Hepatocyte (in vitro differentiated cells): ENCODE measurements at regions not wholly inside any gene's neighbourhood (a gene's known extent, or its start where the extent isn't known, plus 50 kb on each side); places are given as distances from the start of the nearest gene placed in this dataset.

Source experiments
- EZH2 ChIP-seq: fragments of 200-600 bp; sonication (generic); IDR thresholded peaks from 2 replicates; pipeline ENCODE4 v1.6.1; 2016; ENCODE audit warnings: antibody characterized with exemption, mild to moderate bottlenecking, borderline replicate concordance
- EZH2phosphoT487 ChIP-seq: fragments of 200-600 bp; sonication (generic); IDR thresholded peaks from one replicate; pipeline ENCODE4 v1.6.1; 2018; ENCODE audit warnings: antibody characterized with exemption, mild to moderate bottlenecking, low read depth, moderate library complexity; ENCODE audit not compliant: unreplicated experiment, severe bottlenecking
- TF ChIP-seq, protein P1 (sequence below): fragments of 200-600 bp; sonication (generic); IDR thresholded peaks from 2 replicates; pipeline ENCODE4 v1.5.1; 2016; ENCODE audit warnings: antibody characterized with exemption, mild to moderate bottlenecking; ENCODE audit not compliant: poor library complexity

- TF ChIP-seq, protein P1, sequence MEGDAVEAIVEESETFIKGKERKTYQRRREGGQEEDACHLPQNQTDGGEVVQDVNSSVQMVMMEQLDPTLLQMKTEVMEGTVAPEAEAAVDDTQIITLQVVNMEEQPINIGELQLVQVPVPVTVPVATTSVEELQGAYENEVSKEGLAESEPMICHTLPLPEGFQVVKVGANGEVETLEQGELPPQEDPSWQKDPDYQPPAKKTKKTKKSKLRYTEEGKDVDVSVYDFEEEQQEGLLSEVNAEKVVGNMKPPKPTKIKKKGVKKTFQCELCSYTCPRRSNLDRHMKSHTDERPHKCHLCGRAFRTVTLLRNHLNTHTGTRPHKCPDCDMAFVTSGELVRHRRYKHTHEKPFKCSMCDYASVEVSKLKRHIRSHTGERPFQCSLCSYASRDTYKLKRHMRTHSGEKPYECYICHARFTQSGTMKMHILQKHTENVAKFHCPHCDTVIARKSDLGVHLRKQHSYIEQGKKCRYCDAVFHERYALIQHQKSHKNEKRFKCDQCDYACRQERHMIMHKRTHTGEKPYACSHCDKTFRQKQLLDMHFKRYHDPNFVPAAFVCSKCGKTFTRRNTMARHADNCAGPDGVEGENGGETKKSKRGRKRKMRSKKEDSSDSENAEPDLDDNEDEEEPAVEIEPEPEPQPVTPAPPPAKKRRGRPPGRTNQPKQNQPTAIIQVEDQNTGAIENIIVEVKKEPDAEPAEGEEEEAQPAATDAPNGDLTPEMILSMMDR: no peak
- TF ChIP-seq EZH2phosphoT487 (no peak), EZH2 (no peak)
Measured at GRCh38 chr12:92403210-92404175, 257.8 kb upstream of the BTG1 start.
